Neural cell (in vitro differentiated cells): ENCODE measurements at regions not wholly inside any gene's neighbourhood (a gene's known extent, or its start where the extent isn't known, plus 50 kb on each side); places are given as distances from the start of the nearest gene placed in this dataset.

ENCODE experiments used
- H2AFZ ChIP-seq: fragments of 200-600, 300-800 bp; sonication (generic), shearing (Covaris generic); 2 replicates; pipeline ENCODE4 v1.6.0; 2014; ENCODE audit warnings: low read depth, mild to moderate bottlenecking, antibody characterized with exemption, low read length, moderate library complexity
- H3F3A ChIP-seq: fragments of 200-600 bp; shearing (Covaris generic); 2 replicates; pipeline ENCODE4 v1.6.1; 2016; ENCODE audit warnings: mild to moderate bottlenecking, moderate library complexity, mixed read lengths, antibody characterized with exemption, low read length; ENCODE audit not compliant: insufficient read depth, poor library complexity, severe bottlenecking
- H3K27ac ChIP-seq: fragments of 200-600, 300-800 bp; sonication (generic), shearing (Covaris generic); 2 replicates; pipeline ENCODE4 v1.5.1; 2014; ENCODE audit warnings: mild to moderate bottlenecking, low read length, moderate library complexity
- H3K27me3 ChIP-seq: fragments of 300-800, 200-600 bp; sonication (generic), shearing (Covaris generic); 2 replicates; pipeline ENCODE4 v1.6.0; 2014; ENCODE audit warnings: mild to moderate bottlenecking, low read depth, low read length, moderate library complexity; ENCODE audit not compliant: insufficient read depth
- H3K36me3 ChIP-seq: fragments of 300-800, 200-600 bp; sonication (generic), shearing (Covaris generic); 2 replicates; pipeline ENCODE4 v1.5.1; 2014; ENCODE audit warnings: mild to moderate bottlenecking, antibody characterized with exemption, low read length, moderate library complexity; ENCODE audit not compliant: insufficient read depth
- H3K4me2 ChIP-seq: fragments of 300-800, 200-600 bp; sonication (generic), shearing (Covaris generic); 2 replicates; pipeline ENCODE4 v1.6.0; 2014; ENCODE audit warnings: mild to moderate bottlenecking, low read length
- H3K4me3 ChIP-seq: fragments of 300-800, 200-600 bp; sonication (generic), shearing (Covaris generic); 2 replicates; pipeline ENCODE4 v1.5.1; 2014; ENCODE audit warnings: mild to moderate bottlenecking, low read length, moderate library complexity
- H3K79me2 ChIP-seq: fragments of 200-600 bp; shearing (Covaris generic); replicated peaks from 2 replicates; pipeline ENCODE4 v1.6.0; 2014; ENCODE audit warnings: mild to moderate bottlenecking, low read length, moderate library complexity; ENCODE audit not compliant: insufficient read depth
- H3K9ac ChIP-seq: fragments of 300-800, 200-600 bp; sonication (generic), shearing (Covaris generic); 2 replicates; pipeline ENCODE4 v1.6.1; 2016; ENCODE audit warnings: mild to moderate bottlenecking, low read length, mixed read lengths
- H3K9me2 ChIP-seq: fragments of 200-600 bp; shearing (Covaris generic); 2 replicates; pipeline ENCODE4 v1.6.1; 2016; ENCODE audit warnings: mild to moderate bottlenecking, low read length, mixed read lengths; ENCODE audit not compliant: insufficient read depth
- H3K9me3 ChIP-seq: fragments of 200-600, 300-800 bp; sonication (generic), shearing (Covaris generic); 2 replicates; pipeline ENCODE4 v1.6.1; 2016; ENCODE audit warnings: mild to moderate bottlenecking, mixed run types, low read length, moderate library complexity, mixed read lengths
- H4K20me1 ChIP-seq: fragments of 200-600 bp; shearing (Covaris generic); 2 replicates; pipeline ENCODE4 v1.6.1; 2016; ENCODE audit warnings: mild to moderate bottlenecking, mixed run types; ENCODE audit not compliant: insufficient read depth
- EP300 ChIP-seq: fragments of 450-650 bp; conservative IDR thresholded peaks from 2 replicates; pipeline ENCODE4 v1.6.1; 2014; ENCODE audit warnings: antibody characterized with exemption, mild to moderate bottlenecking, moderate library complexity; ENCODE audit not compliant: poor library complexity, severe bottlenecking
- EZH2 ChIP-seq: fragments of 200-600, 300-800 bp; shearing (Covaris generic), sonication (generic); IDR thresholded peaks from 2 replicates; pipeline ENCODE4 v1.6.1; 2014; ENCODE audit warnings: antibody characterized with exemption, low read length, borderline replicate concordance, mild to moderate bottlenecking; ENCODE audit not compliant: insufficient read depth, poor library complexity, severe bottlenecking
- MXI1 ChIP-seq: fragments of 450-650 bp; conservative IDR thresholded peaks from 2 replicates; pipeline ENCODE4 v1.6.1; 2014; ENCODE audit warnings: antibody characterized with exemption, mild to moderate bottlenecking; ENCODE audit not compliant: poor library complexity, severe bottlenecking
- POLR2AphosphoS5 ChIP-seq: IDR thresholded peaks from 2 replicates; pipeline ENCODE4 v1.6.1; 2012
- RAD21 ChIP-seq: fragments of 450-650 bp; conservative IDR thresholded peaks from 2 replicates; pipeline ENCODE4 v1.6.1; 2014; ENCODE audit warnings: antibody characterized with exemption, mild to moderate bottlenecking, moderate library complexity
- SMC3 ChIP-seq: fragments of 450-650 bp; conservative IDR thresholded peaks from 2 replicates; pipeline ENCODE4 v1.6.1; 2014; ENCODE audit warnings: antibody characterized with exemption, mild to moderate bottlenecking, moderate library complexity; ENCODE audit not compliant: poor library complexity
- TAF1 ChIP-seq: IDR thresholded peaks from 2 replicates; pipeline ENCODE4 v1.6.1; 2012; ENCODE audit warnings: low read depth
- TF ChIP-seq, protein P1 (sequence below): IDR thresholded peaks from 2 replicates; pipeline ENCODE4 v1.6.1; 2012; ENCODE audit warnings: borderline replicate concordance
- TF ChIP-seq, protein P2 (sequence below): fragments of 450-650 bp; IDR thresholded peaks from 2 replicates; pipeline ENCODE4 v1.5.1; 2014; ENCODE audit warnings: antibody characterized with exemption, mild to moderate bottlenecking, moderate library complexity; ENCODE audit not compliant: poor library complexity, severe bottlenecking

DNA sequence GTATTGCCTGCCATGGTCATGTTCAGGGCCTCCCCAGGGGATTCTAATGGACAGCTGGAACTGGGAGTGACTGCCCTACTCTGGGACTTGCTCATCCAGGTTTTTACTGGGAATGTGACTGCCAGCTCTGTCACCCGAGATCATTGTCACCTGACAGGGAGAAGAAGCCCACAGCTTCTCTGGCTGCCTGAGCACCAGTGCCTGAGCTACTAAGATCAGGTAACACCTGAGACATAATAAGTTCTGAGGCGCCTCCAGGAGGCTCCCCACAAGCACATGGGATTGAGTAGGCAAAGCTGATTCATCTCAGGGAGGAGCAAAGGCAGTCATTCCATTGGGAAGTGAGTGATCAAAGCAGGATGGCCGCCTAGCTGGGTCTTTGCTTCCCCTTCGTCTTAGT, 84.2 kb upstream of the GALNT18 start:
- no peak overlapping the region for H3K4me2 ChIP-seq
- TF ChIP-seq RAD21, result no peak
- no peak for TF ChIP-seq POLR2AphosphoS5
- TF ChIP-seq, protein P1, sequence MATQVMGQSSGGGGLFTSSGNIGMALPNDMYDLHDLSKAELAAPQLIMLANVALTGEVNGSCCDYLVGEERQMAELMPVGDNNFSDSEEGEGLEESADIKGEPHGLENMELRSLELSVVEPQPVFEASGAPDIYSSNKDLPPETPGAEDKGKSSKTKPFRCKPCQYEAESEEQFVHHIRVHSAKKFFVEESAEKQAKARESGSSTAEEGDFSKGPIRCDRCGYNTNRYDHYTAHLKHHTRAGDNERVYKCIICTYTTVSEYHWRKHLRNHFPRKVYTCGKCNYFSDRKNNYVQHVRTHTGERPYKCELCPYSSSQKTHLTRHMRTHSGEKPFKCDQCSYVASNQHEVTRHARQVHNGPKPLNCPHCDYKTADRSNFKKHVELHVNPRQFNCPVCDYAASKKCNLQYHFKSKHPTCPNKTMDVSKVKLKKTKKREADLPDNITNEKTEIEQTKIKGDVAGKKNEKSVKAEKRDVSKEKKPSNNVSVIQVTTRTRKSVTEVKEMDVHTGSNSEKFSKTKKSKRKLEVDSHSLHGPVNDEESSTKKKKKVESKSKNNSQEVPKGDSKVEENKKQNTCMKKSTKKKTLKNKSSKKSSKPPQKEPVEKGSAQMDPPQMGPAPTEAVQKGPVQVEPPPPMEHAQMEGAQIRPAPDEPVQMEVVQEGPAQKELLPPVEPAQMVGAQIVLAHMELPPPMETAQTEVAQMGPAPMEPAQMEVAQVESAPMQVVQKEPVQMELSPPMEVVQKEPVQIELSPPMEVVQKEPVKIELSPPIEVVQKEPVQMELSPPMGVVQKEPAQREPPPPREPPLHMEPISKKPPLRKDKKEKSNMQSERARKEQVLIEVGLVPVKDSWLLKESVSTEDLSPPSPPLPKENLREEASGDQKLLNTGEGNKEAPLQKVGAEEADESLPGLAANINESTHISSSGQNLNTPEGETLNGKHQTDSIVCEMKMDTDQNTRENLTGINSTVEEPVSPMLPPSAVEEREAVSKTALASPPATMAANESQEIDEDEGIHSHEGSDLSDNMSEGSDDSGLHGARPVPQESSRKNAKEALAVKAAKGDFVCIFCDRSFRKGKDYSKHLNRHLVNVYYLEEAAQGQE, result no peak
- TF ChIP-seq EP300, result no peak
- no peak for TF ChIP-seq TAF1
- TF ChIP-seq SMC3, result no peak
- TF ChIP-seq, protein P2, sequence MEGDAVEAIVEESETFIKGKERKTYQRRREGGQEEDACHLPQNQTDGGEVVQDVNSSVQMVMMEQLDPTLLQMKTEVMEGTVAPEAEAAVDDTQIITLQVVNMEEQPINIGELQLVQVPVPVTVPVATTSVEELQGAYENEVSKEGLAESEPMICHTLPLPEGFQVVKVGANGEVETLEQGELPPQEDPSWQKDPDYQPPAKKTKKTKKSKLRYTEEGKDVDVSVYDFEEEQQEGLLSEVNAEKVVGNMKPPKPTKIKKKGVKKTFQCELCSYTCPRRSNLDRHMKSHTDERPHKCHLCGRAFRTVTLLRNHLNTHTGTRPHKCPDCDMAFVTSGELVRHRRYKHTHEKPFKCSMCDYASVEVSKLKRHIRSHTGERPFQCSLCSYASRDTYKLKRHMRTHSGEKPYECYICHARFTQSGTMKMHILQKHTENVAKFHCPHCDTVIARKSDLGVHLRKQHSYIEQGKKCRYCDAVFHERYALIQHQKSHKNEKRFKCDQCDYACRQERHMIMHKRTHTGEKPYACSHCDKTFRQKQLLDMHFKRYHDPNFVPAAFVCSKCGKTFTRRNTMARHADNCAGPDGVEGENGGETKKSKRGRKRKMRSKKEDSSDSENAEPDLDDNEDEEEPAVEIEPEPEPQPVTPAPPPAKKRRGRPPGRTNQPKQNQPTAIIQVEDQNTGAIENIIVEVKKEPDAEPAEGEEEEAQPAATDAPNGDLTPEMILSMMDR, result no peak
- no peak for TF ChIP-seq MXI1
- TF ChIP-seq EZH2, result no peak
- H3K4me3 ChIP-seq, result no peak overlapping the region
- no peaks in the 10 kb centered on the region for H3K27me3 ChIP-seq
- no peaks in the 10 kb centered on the region for H3F3A ChIP-seq
- no peaks in the 10 kb centered on the region for H4K20me1 ChIP-seq
- no peak overlapping the region for H2AFZ ChIP-seq
- H3K79me2 ChIP-seq, result no peaks in the 10 kb centered on the region
- H3K9me2 ChIP-seq, result no peaks in the 10 kb centered on the region
- no peaks in the 10 kb centered on the region for H3K36me3 ChIP-seq
- no peaks in the 10 kb centered on the region for H3K9me3 ChIP-seq
- no peak overlapping the region for H3K9ac ChIP-seq
- no peak overlapping the region for H3K27ac ChIP-seq

DNA sequence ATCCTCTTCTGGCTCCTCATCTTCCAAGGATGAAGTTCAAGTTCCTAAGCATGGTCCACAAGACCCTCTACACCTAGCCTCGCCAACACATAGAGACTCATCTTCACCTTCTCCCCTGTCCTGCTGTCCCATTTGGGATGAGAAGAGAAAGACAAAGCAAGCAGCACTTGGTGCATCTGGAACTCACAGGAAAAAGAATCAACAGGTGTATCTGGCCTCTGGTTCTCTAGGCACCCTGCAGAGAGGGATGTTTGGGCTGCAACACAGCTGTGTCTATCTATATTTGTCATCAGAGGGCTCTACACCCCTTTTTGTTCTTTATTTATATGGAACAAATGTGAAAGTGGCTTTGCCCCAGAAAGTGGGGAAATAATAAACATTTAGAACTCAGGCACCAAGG, 82.1 kb upstream of the GALNT18 start:
- Histone ChIP-seq H3K36me3 (no peaks in the 10 kb centered on the region), H3K27ac (no peak overlapping the region), H3K9ac (no peak overlapping the region), H3K4me2 (no peak overlapping the region), H3F3A (no peaks in the 10 kb centered on the region), H3K27me3 (no peaks in the 10 kb centered on the region), H3K9me2 (no peaks in the 10 kb centered on the region), H4K20me1 (no peaks in the 10 kb centered on the region), H3K4me3 (no peak overlapping the region), H2AFZ (no peak overlapping the region), H3K9me3 (no peaks in the 10 kb centered on the region), H3K79me2 (no peaks in the 10 kb centered on the region)
- TF ChIP-seq EZH2 (no peak), SMC3 (no peak), RAD21 (no peak), MXI1 (no peak)
- TF ChIP-seq, protein P1, result no peak
- TF ChIP-seq, protein P2, result no peak
